IPS-NIHi7 (cell line): ENCODE measurements at regions not wholly inside any gene's neighbourhood (a gene's known extent, or its start where the extent isn't known, plus 50 kb on each side); places are given as distances from the start of the nearest gene placed in this dataset.
"Not testable (repeated sequence)": the region's sequence is repeated elsewhere in the genome, so short reads cannot be mapped to it uniquely, and the experiment has no call there.

Experiments used
- DNase-seq: peaks from one replicate; pipeline ENCODE4 v3.0.0; 2012; ENCODE audit warnings: mixed read lengths; ENCODE audit errors: extremely low spot score

DNA sequence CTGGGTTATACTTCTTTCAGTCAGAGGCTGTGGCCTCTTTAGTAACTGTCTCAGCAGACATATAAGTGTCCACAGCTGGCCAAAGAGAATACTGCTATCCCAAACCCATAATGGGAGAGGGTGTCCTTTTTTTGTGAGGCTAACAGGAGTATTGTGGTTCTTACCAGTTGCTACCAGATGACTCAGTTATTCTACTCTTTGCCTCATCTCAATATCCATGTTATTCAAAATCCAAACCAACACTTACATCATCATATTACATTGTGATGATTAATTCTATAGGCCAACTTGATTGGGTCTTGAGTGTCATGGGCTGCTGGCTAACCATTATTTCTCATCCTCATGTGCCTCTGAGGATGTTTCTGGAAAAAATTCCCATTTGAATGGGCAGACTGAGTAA lies 120.9 kb downstream of the TMEM168 start:
- no peak for DNase-seq

DNA sequence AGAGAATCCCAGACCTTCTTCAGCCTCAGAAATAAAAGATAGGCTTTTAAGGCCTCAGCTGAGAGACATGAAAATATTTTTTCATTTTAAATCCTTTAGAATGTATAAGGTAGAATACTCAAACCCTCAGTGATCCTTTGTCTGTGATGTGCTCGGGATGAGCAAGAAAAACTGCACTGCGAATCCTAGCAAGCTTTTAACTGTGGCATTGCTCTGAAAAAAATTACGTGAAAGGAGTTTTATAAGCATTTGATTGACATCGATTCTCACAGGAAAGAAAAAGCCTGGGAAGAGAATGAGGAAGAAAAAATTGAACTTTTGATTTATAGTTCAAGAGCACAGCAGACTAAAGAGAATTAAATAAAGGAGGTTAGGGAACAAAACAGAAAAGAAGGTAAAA lies 120.0 kb downstream of the TMEM168 start:
- no peak for DNase-seq

DNA sequence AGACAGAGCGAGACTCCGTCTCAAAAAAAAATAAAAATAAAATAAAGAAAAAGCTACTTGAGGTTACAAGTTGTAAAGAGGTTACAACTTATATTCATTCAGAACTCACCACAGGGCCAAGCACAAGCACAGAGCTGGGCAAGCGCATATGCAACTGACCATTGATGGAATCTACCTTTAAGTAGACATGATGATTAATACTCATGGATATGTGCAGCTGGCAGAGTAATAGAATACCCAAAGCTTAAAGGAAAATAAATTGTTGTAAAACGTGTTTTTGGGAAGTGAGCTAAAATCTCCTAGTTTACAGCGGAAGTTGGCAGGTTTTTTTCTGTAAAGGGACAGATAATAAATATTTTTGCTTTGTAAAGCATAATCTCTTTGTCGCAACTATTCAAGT lies 111.6 kb downstream of the TMEM168 start:
- DNase-seq, result no peak

DNA sequence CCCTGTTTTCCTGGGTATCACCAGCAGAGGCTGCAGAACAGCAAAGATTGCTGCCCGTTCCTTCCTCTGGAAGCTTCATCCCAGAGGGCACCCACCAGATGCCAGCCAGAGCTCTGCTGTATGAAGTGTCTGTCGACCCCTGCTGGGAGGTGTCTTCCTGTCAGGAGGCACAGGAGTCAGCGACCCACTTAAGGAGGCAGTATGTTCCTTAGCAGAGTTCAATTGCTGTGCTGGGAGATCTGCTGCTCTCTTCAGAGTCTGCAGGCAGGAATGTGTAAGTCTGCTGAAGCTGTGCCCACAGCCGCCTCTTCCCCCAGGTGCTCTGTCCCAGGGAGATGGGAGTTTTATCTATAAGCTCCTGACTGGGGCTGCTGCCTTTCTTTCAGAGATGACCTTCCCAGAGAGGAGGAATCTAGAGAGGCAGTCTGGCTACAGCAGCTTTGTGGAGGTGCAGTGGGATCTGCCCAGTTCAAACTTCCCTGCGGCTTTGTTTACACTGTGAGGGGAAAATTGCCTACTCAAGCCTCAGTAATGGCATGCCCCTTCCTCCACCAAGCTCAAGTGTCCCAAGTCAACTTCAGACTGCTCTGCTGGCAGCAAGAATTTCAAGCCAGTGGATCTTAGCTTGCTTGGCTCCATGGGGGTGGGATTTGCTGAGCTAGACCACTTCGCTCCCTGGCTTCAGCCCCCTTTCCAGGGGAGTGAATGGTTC lies 100.6 kb downstream of the TMEM168 start:
- not testable (repeated sequence) for DNase-seq

GRCh38 chr7:112692333-112692732 lies 97.9 kb downstream of the TMEM168 start:
- no peak for DNase-seq

- not testable (repeated sequence) for DNase-seq
Measured at GRCh38 chr7:112697211-112697610, 93.0 kb downstream of the TMEM168 start.

DNA sequence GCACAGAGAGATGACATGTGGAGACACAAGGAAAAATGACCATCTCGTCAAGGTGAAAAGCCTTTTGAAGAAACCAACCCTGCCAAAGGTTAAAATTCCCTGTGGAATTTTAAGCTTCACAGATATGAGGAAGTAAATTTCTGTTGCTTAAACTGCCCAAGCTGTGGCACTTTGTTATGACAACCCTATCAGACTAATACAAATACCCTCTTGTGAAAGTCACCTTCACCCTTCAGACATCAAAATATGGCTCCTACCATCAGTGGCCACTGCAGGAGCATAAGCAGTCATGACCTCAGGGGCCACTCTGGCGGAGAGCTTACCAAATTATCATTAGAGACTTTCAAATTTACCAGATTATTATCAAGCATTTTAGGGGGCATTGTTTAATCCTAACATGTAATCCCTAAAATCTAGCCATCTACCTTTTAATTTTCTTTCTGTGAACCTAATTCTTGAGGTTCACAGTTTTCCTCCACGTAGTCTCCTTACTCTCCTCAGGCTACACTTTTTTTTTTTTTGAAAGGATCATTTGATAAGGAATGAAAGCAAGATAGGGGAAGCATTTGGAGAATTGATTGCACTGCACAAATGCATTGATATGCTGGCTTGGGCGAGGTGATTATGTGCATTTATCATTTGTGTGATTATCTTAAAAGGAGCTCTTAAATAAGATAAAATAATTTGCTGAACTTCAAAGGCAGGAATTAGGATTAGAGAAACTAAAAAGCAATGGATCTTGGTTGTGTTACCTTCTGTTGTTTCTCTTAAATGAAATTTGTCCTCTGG lies 90.3 kb downstream of the TMEM168 start:
- no peak for DNase-seq

- DNase-seq, result no peak
Measured at GRCh38 chr7:112701456-112701855, 88.7 kb downstream of the TMEM168 start.

GRCh38 chr7:112707655-112708054 lies 82.5 kb downstream of the TMEM168 start:
- no peak for DNase-seq

GRCh38 chr7:112708236-112708635 lies 82.0 kb downstream of the TMEM168 start:
- peak; percentile 35 for DNase-seq
